Adrenal gland (tissue), 9 donors: ENCODE measurements at regions not wholly inside any gene's neighbourhood (a gene's known extent, or its start where the extent isn't known, plus 50 kb on each side); places are given as distances from the start of the nearest gene placed in this dataset.

Experiments used
- DNase-seq, 7 donors: peaks; one replicate each; pipeline ENCODE4 v3.0.0-alpha.2; 2019 to 2020
- H3K27ac ChIP-seq, 5 donors: fragments of 200-600 bp; sonication (generic) in 4 of 5; 1 replicate in 3 of 5; 2 replicates in 2 of 5; pipeline versions ENCODE4 v1.5.1 to v1.8.0; 2016 to 2020; ENCODE audit warnings: mild to moderate bottlenecking in 1 of 5
- H3K27me3 ChIP-seq: fragments of 200-600 bp; 2 replicates; pipeline ENCODE4 v1.8.0; 2021
- H3K36me3 ChIP-seq, 2 donors: fragments of 200-600 bp; replicated peaks in 1 of 2; 1 replicate in 1 of 2; 2 replicates in 1 of 2; pipeline versions ENCODE4 v1.5.1 to v1.8.0; 2018 to 2022
- H3K4me1 ChIP-seq, 2 donors: fragments of 200-600 bp; replicated peaks in 1 of 2; 1 replicate in 1 of 2; 2 replicates in 1 of 2; pipeline versions ENCODE4 v1.5.1 to v1.8.0; 2018 to 2021
- H3K4me3 ChIP-seq, 4 donors: fragments of 200-600 bp; sonication (generic) in 3 of 4; one replicate each; pipeline ENCODE4 v1.5.1; 2016 to 2018
- H3K9me3 ChIP-seq, 3 donors: fragments of 200-600 bp; sonication (generic) in 1 of 3; replicated peaks in 1 of 3; 1 replicate in 2 of 3; 2 replicates in 1 of 3; pipeline versions ENCODE4 v1.5.1 to v1.8.0; 2016 to 2021
- CTCF ChIP-seq, 6 experiments: fragments of 450-650 bp in 4 of 6; fragments of 200-600 bp in 2 of 6; sonication (generic) in 1 of 6; IDR thresholded peaks; 1 replicate in 5 of 6; 2 replicates in 1 of 6; pipeline versions ENCODE4 v1.5.1 to v1.8.0; 2016 to 2021; ENCODE audit warnings: antibody characterized with exemption in 6 of 6, mild to moderate bottlenecking in 2 of 6, moderate library complexity in 1 of 6
- POLR2A ChIP-seq, 2 donors: fragments of 450-650 bp; IDR thresholded peaks; one replicate each; pipeline ENCODE4 v1.6.1; 2017; ENCODE audit warnings: antibody characterized with exemption in 2 of 2, mild to moderate bottlenecking in 2 of 2, moderate library complexity in 1 of 2
- WGBS, 4 donors: extraction: QIAGEN DNeasy Blood & Tissue Kit in 2 of 4; methylation state at CpG; one replicate each; pipeline versions ENCODE4 v1.1.5 to v1.1.7; 2013 to 2017; 5-methylcytosine and 5-hydroxymethylcytosine counted together
- intact Hi-C, 2 donors: fragments of 100-400 bp; cut with DNase I; formaldehyde crosslinking; loops; one replicate each; pipeline versions ENCODE4 v1.14.1 to v1.15.0; 2022 to 2023
- donor health status: healthy with polysubstance abuse.
- donor health status: Bipolar disorder and iron deficiency.
- donor health status: DM: yes; HTN: yes; CAD: no.
- donor health status: DM: no; HTN: no; CAD: no.
- donor health status: DM: no; HTN: no; CAD: no.

- WGBS, 4 donors: 81 to 97% (median 82%) methylated on average over 3 of the region's 3 CpGs
- TF ChIP-seq POLR2A (IDR thresholded peaks at IDR 0.05): no peak
- TF ChIP-seq CTCF (IDR thresholded peaks at IDR 0.05): no peak
- no peaks in the 10 kb centered on the region for H3K36me3 ChIP-seq
- no peak for DNase-seq
- no peaks in the 10 kb centered on the region for H3K27me3 ChIP-seq
- intact Hi-C loops: no loop called here
- H3K4me1 ChIP-seq: no peaks in the 10 kb centered on the region
- no peak overlapping the region for H3K27ac ChIP-seq
- no peak overlapping the region for H3K4me3 ChIP-seq
- peaks cover 0 to 7% (median 0%) of the 10 kb centered on the region in 3 donors for H3K9me3 ChIP-seq
Measured at GRCh38 chr10:83636826-83637225, 502.5 kb upstream of the GHITM start.

GRCh38 chr10:83647526-83647925 is 491.8 kb upstream of the GHITM start:
- Histone ChIP-seq H3K27me3 (no peaks in the 10 kb centered on the region), H3K27ac (no peak overlapping the region), H3K4me1 (no peaks in the 10 kb centered on the region), H3K36me3 (no peaks in the 10 kb centered on the region), H3K9me3 (no peaks in the 10 kb centered on the region), H3K4me3 (no peak overlapping the region)
- intact Hi-C loops: no loop called here
- no peak for TF ChIP-seq CTCF (IDR thresholded peaks at IDR 0.05)
- no peak for TF ChIP-seq POLR2A (IDR thresholded peaks at IDR 0.05)
- no peak for DNase-seq

GRCh38 chr10:83648201-83648600 is 491.1 kb upstream of the GHITM start:
- intact Hi-C loops: no loop called here

DNA sequence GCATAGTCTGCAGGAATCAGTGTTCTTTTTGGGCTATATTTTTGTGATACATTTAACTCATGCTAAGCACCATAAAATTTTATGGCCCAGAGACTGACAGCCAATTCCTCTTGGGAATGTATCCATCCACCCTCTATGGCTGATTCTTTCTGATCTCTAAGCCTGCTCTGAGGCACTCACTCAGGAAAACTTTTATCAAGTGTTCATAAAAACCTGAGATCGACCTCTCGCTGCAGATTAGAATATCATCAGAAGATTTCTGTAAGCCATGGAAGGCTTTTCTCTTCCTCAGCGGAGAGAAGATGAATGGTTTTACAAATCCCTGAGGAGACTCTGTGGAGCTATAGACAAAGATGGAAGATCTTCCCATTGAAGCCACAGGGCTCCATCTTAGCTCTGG is 489.8 kb upstream of the GHITM start:
- no peaks in the 10 kb centered on the region for H3K4me1 ChIP-seq
- TF ChIP-seq POLR2A (IDR thresholded peaks at IDR 0.05) (no peak), CTCF (IDR thresholded peaks at IDR 0.05) (no peak)
- intact Hi-C loops: no loop called here
- H3K27ac ChIP-seq: no peak overlapping the region
- H3K27me3 ChIP-seq: no peaks in the 10 kb centered on the region
- no peaks in the 10 kb centered on the region for H3K36me3 ChIP-seq
- WGBS, 4 donors: 91 to 96% (median 93%) methylated on average over 3 of the region's 3 CpGs
- H3K4me3 ChIP-seq: no peak overlapping the region
- DNase-seq: no peak
- H3K9me3 ChIP-seq: no peaks in the 10 kb centered on the region

More at GRCh38 chr10:83648201-83648600, 491.1 kb upstream of the GHITM start:
- no peak for TF ChIP-seq CTCF (IDR thresholded peaks at IDR 0.05)
- TF ChIP-seq POLR2A (IDR thresholded peaks at IDR 0.05): no peak
- H3K36me3 ChIP-seq: no peaks in the 10 kb centered on the region
- H3K9me3 ChIP-seq: no peaks in the 10 kb centered on the region
- no peak overlapping the region for H3K27ac ChIP-seq
- 42 to 58% (median 52%) methylated on average over 1 of the region's 1 CpG for WGBS, 4 donors
- H3K27me3 ChIP-seq: no peaks in the 10 kb centered on the region
- no peaks in the 10 kb centered on the region for H3K4me1 ChIP-seq
- H3K4me3 ChIP-seq: no peak overlapping the region
- no peak for DNase-seq
